ENCODE measurements at regions not wholly inside any gene's neighbourhood (a gene's known extent, or its start where the extent isn't known, plus 50 kb on each side); places are given as distances from the start of the nearest gene placed in this dataset.

GRCh38 chrX:39324233-39324930 is 523.1 kb downstream of the MID1IP1 start:
- TF ChIP-seq POLR2A (IDR thresholded peaks at IDR 0.05), result no peak
- TF ChIP-seq CTCF (IDR thresholded peaks at IDR 0.05), result no peak
- WGBS, 2 donors, result 56 to 63% methylated on average over 1 to 2 of the region's 2 CpGs
- Histone ChIP-seq H3K36me3 (no peaks in the 10 kb centered on the region), H3K27ac (no peak overlapping the region), H3K4me3 (no peak overlapping the region), H3K4me1 (no peaks in the 10 kb centered on the region), H3K9me3 (no peaks in the 10 kb centered on the region), H3K27me3 (no peaks in the 10 kb centered on the region)
- intact Hi-C loops (cut with DNase I), result no loop called here
- DNase-seq, result no peak

DNA sequence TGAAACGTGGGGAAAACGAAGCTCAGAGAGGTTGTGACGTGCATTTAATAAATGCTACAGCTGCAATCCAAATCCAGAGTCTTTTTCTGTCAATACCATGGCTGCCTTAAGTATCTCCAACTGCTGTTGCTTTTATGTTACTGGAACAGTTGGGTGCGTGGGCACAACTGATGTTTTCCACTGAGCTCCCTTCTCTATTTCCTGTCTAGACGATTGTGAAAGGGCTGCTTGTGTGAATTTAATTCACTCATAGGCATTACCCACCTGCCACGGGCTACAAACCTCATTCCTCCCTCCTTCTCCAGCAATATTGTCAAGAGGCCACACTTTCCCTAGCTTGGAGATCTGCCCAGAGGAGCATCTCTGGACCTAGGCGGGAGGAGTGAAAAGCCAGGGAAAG is 526.0 kb downstream of the MID1IP1 start:
- intact Hi-C loops (cut with DNase I), result no loop called here
- no peak for DNase-seq
- Histone ChIP-seq H3K27me3 (no peaks in the 10 kb centered on the region), H3K27ac (no peak overlapping the region), H3K4me3 (no peak overlapping the region), H3K9me3 (no peaks in the 10 kb centered on the region), H3K36me3 (no peaks in the 10 kb centered on the region), H3K4me1 (no peaks in the 10 kb centered on the region)
- TF ChIP-seq CTCF (IDR thresholded peaks at IDR 0.05), result no peak
- TF ChIP-seq POLR2A (IDR thresholded peaks at IDR 0.05), result no peak
- 65 to 82% methylated on average over 7 of the region's 7 CpGs for WGBS, 2 donors

- Histone ChIP-seq H3K4me3 (no peak overlapping the region), H3K36me3 (no peaks in the 10 kb centered on the region), H3K27ac (no peak overlapping the region), H3K4me1 (no peaks in the 10 kb centered on the region), H3K9me3 (no peaks in the 10 kb centered on the region), H3K27me3 (no peaks in the 10 kb centered on the region)
- intact Hi-C loops (cut with DNase I), result no loop called here
- WGBS, 2 donors, result 84 to 86% methylated on average over 1 of the region's 1 CpG
- no peak for DNase-seq
- no peak for TF ChIP-seq POLR2A (IDR thresholded peaks at IDR 0.05)
These were observed 526.4 kb downstream of the MID1IP1 start for GRCh38 chrX:39327705-39328104.

DNA sequence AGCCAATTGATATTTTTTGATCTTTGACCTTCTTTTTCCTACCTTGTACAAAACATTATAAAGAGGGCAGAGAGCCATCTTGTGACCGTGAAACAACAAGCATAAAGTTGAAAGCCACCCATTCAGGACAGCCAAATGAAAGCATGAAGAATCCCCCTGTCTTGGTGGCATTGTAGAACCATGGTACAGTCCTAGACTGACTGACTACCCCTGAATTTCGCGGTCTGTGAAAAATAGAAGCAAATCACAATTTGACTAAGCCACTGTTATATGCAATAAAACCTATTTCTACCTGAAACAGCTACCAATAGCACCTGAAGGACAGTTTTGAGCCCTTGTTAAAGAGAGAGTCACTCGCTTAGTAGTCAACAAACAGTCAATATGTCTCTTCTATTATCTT is 527.4 kb downstream of the MID1IP1 start:
- H3K27ac ChIP-seq, result no peak overlapping the region
- TF ChIP-seq CTCF (IDR thresholded peaks at IDR 0.05) (no peak), POLR2A (IDR thresholded peaks at IDR 0.05) (no peak)
- 78 to 83% methylated on average over 4 of the region's 4 CpGs for whole genome bisulfite sequencing, 2 donors
- no peaks in the 10 kb centered on the region for H3K9me3 ChIP-seq
- H3K36me3 ChIP-seq, result no peaks in the 10 kb centered on the region
- H3K4me3 ChIP-seq, result no peak overlapping the region
- H3K27me3 ChIP-seq, result no peaks in the 10 kb centered on the region
- intact Hi-C loops (cut with DNase I), result no loop called here
- no peaks in the 10 kb centered on the region for H3K4me1 ChIP-seq
- DNase-seq, result no peak

DNA sequence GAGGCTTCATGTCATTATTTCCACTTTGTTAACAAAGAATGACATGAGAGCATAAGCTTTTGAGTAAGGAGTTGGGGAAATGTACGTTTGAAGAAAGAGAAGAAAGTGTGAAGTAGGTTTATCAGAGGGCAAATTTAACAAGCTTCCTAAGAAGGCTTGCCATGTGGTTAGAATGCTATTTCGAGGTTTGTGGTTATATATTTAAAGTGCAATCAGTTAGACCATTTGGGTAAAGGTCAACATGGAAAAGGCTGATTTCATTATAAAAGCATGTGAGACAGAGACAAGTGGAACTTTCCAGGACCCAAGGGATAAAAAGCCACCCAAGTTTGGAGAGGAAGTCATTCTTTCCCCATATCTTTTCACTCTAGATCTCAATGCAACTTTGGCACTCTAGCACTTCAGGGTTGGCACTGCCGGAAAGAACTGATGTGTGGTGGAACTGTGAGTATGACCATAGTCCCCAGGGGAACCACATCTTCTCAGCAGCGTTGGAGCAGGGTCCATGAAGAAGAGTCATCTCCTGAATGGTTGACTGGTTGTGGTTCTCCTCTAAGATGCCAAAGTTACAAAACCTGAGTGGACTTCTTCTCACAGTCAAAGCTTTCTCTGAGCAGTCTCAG is 529.9 kb downstream of the MID1IP1 start:
- WGBS, 2 donors, result 53 to 54% methylated on average over 2 to 4 of the region's 4 CpGs
- TF ChIP-seq POLR2A (IDR thresholded peaks at IDR 0.05) (no peak), CTCF (IDR thresholded peaks at IDR 0.05) (no peak)
- Histone ChIP-seq H3K36me3 (no peaks in the 10 kb centered on the region), H3K9me3 (no peaks in the 10 kb centered on the region), H3K27me3 (no peaks in the 10 kb centered on the region), H3K4me3 (no peak overlapping the region), H3K27ac (no peak overlapping the region), H3K4me1 (peaks cover 0 to 2% (median 0%) of the 10 kb centered on the region in 3 donors)
- intact Hi-C loops (cut with DNase I), result no loop called here
- no peak for DNase-seq
